Kidney (tissue), 13 donors: ENCODE measurements at regions not wholly inside any gene's neighbourhood (a gene's known extent, or its start where the extent isn't known, plus 50 kb on each side); places are given as distances from the start of the nearest gene placed in this dataset.

Experiments used
- DNase-seq, 5 donors: peaks; one replicate each; pipeline ENCODE4 v3.0.0-alpha.2; 2013 to 2020
- FAIRE-seq: peaks from 2 replicates; lab custom pipeline; 2012; peaks lifted over from hg19 to GRCh38; lab: Jason Lieb, UNC
- H3K27ac ChIP-seq, 2 donors: one replicate each; pipeline ENCODE4 v1.7.0; 2013; ENCODE audit warnings: low read depth in 2 of 2, low read length in 2 of 2, inconsistent platforms in 1 of 2
- H3K27me3 ChIP-seq: one replicate; pipeline ENCODE4 v1.7.1; 2013; ENCODE audit warnings: low read length, inconsistent platforms; ENCODE audit not compliant: control insufficient read depth, insufficient read depth
- H3K36me3 ChIP-seq, 3 donors: one replicate each; pipeline versions ENCODE4 v1.7.0 to v1.7.1; 2013; ENCODE audit warnings: low read length in 3 of 3, control low read depth in 1 of 3, inconsistent platforms in 1 of 3; ENCODE audit not compliant: insufficient read depth in 3 of 3, control insufficient read depth in 2 of 3
- H3K4me1 ChIP-seq, 3 donors: one replicate each; pipeline versions ENCODE4 v1.7.0 to v1.7.1; 2013; ENCODE audit warnings: low read length in 3 of 3, inconsistent platforms in 1 of 3, low read depth in 1 of 3; ENCODE audit not compliant: control insufficient read depth in 2 of 3, insufficient read depth in 2 of 3
- H3K4me3 ChIP-seq, 3 donors: one replicate each; pipeline versions ENCODE4 v1.7.0 to v1.8.1; 2013; ENCODE audit warnings: low read length in 3 of 3, control low read depth in 1 of 3, inconsistent platforms in 1 of 3
- H3K9ac ChIP-seq, 3 donors: one replicate each; pipeline versions ENCODE4 v1.7.0 to v1.7.1; 2013; ENCODE audit warnings: low read length in 3 of 3, control low read depth in 1 of 3, inconsistent platforms in 1 of 3
- H3K9me3 ChIP-seq, 3 donors: one replicate each; pipeline versions ENCODE4 v1.7.0 to v1.7.1; 2013; ENCODE audit warnings: low read length in 3 of 3, control low read depth in 1 of 3, inconsistent platforms in 1 of 3; ENCODE audit not compliant: control insufficient read depth in 2 of 3, insufficient read depth in 1 of 3
- intact Hi-C: fragments of 100-400 bp; cut with DNase I; formaldehyde crosslinking; loops from one replicate; pipeline ENCODE4 v1.11.1; 2022
- TF ChIP-seq, protein P1 (sequence below): IDR thresholded peaks from 3 replicates; pipeline ENCODE4 v1.5.1; 2012; ENCODE audit warnings: mild to moderate bottlenecking, moderate library complexity, borderline replicate concordance; ENCODE audit not compliant: insufficient read depth; ENCODE audit errors: extremely low read depth
- donor health status: control.
- donor health status: control.
- donor health status: control.
- donor health status: control.
- donor health status: control.
- donor health status: DM: yes; HTN: yes; CAD: no.
- donor health status: Normal renal cell carcinoma (clear cell type).

DNA sequence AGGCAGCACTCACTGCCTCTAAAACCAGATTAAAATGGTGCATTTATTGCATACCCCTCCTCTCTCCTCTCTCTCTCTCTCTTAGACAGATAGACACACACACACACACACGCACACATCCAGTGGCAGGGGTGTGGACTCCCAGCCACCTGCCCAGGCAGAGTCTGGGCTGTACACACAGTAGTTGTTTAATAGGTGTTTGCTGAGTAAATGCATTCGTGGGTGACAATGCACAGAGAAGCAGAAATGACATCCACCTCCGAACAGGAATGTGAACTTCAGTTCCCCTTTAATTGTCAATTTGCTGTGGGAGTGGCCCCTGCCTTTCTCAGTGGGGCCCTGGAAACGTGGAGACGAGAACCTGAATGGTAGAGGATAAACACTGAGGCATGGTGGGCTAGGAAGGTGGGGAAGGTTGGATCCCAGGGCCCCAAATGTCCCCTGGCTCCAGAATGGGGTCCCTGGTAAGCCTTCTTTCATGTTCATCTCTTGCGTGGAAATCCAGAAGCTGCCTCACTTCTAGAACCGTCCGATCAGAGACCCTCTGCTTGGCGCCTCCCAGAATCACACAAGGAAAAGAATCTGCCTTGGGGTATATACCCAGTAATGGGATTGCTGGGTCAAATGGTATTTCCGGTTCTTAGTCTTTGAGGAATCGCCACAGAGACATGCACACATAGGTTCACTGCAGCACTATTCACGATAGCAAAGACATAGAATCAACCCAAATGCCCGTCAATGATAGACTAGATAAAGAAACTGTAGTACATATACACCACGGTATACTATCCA lies 58.5 kb upstream of the ECHDC3 start:
- Histone ChIP-seq H3K4me3 (no peak overlapping the region), H3K9ac (no peak overlapping the region), H3K27me3 (no peaks in the 10 kb centered on the region), H3K27ac (no peak overlapping the region), H3K9me3 (no peaks in the 10 kb centered on the region), H3K4me1 (no peaks in the 10 kb centered on the region), H3K36me3 (no peaks in the 10 kb centered on the region)
- FAIRE-seq, result no peak
- intact Hi-C loops, result no loop called here
- peak in 1 of 5 donors; percentile 15 for DNase-seq
- TF ChIP-seq, protein P1, sequence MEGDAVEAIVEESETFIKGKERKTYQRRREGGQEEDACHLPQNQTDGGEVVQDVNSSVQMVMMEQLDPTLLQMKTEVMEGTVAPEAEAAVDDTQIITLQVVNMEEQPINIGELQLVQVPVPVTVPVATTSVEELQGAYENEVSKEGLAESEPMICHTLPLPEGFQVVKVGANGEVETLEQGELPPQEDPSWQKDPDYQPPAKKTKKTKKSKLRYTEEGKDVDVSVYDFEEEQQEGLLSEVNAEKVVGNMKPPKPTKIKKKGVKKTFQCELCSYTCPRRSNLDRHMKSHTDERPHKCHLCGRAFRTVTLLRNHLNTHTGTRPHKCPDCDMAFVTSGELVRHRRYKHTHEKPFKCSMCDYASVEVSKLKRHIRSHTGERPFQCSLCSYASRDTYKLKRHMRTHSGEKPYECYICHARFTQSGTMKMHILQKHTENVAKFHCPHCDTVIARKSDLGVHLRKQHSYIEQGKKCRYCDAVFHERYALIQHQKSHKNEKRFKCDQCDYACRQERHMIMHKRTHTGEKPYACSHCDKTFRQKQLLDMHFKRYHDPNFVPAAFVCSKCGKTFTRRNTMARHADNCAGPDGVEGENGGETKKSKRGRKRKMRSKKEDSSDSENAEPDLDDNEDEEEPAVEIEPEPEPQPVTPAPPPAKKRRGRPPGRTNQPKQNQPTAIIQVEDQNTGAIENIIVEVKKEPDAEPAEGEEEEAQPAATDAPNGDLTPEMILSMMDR, result no peak

DNA sequence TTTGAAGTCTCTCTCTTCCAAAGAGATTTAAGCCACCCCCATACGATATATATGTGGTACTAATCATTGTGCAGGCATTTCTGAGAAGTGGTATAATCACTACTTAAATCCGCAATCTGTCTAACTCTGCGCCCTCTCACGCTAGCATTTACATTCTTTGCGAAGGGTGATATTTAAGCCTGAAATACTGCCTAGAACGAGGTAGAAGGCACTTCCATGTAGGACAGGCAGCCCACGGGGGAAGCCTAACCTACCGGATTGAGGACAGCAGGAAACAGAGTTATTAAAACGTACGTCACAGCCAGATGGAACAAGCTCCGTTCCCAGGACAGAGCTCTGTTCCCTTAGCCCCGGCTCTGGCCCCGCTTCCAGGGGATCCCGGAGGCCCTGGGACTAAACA lies 59.3 kb upstream of the ECHDC3 start:
- intact Hi-C loops, result no loop called here
- no peak overlapping the region for H3K27ac ChIP-seq
- DNase-seq (peak in 3 of 5 donors; percentile 21 to 46 (median 33)), FAIRE-seq (no peak)
- no peak overlapping the region for H3K9ac ChIP-seq
- no peaks in the 10 kb centered on the region for H3K36me3 ChIP-seq
- no peak overlapping the region for H3K4me3 ChIP-seq
- TF ChIP-seq, protein P1, result no peak
- H3K9me3 ChIP-seq, result no peaks in the 10 kb centered on the region
- H3K27me3 ChIP-seq, result no peaks in the 10 kb centered on the region
- no peaks in the 10 kb centered on the region for H3K4me1 ChIP-seq

DNA sequence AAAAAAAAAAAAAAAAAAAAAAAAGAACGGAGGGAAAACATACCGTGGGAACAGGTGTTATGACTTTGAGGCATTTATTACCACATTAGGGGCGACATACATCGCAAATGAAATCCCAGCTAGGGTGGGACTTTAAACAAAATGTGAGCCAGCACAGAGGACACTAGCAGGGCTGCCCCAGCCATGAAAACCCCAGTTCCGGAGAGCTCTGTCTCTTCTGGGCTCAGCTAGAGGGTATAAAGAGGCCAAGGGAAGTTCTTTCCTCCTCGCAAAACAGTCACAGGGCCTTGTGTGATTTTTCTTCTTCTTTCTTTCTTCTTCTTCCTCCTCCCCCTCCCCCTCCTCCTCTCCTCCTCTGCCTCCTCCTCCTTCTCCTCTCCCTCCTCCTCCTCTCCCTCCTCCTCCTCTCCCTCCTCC lies 59.9 kb upstream of the ECHDC3 start:
- Histone ChIP-seq H3K36me3 (no peaks in the 10 kb centered on the region), H3K27ac (no peak overlapping the region), H3K27me3 (no peaks in the 10 kb centered on the region), H3K4me1 (no peaks in the 10 kb centered on the region), H3K9ac (no peak overlapping the region), H3K4me3 (no peak overlapping the region), H3K9me3 (no peaks in the 10 kb centered on the region)
- TF ChIP-seq, protein P1, result no peak
- no peak for FAIRE-seq
- intact Hi-C loops, result no loop called here
- no peak for DNase-seq
